Natural killer cell (primary cell): ENCODE measurements at regions not wholly inside any gene's neighbourhood (a gene's known extent, or its start where the extent isn't known, plus 50 kb on each side); places are given as distances from the start of the nearest gene placed in this dataset.

Source experiments
- ATAC-seq, 3 donors: fragments of 150-1000 bp in 2 of 3; fragments of 200-7000 bp in 1 of 3; cut with Tn5 transposase; 1 replicate in 1 of 3; 2 replicates in 2 of 3; pipeline ENCODE4 v1.10.0; 2021; ENCODE audit warnings: mild to moderate bottlenecking in 2 of 3, moderate library complexity in 2 of 3
- DNase-seq, 2 donors: peaks; one replicate each; pipeline versions ENCODE4 v3.0.0 to v3.0.0-alpha.2; 2013 to 2021; ENCODE audit warnings: mixed read lengths in 1 of 2
- H3K27ac ChIP-seq: one replicate; pipeline ENCODE4 v1.5.1; 2013; ENCODE audit warnings: mild to moderate bottlenecking, low read length
- H3K27me3 ChIP-seq: one replicate; pipeline ENCODE4 v1.6.1; 2013; ENCODE audit warnings: low read length; ENCODE audit not compliant: control insufficient read depth, insufficient read depth
- H3K36me3 ChIP-seq: one replicate; pipeline ENCODE4 v1.6.1; 2013; ENCODE audit warnings: low read length; ENCODE audit not compliant: control insufficient read depth, insufficient read depth
- H3K4me1 ChIP-seq: one replicate; pipeline ENCODE4 v1.6.1; 2013; ENCODE audit warnings: low read length; ENCODE audit not compliant: control insufficient read depth, insufficient read depth
- H3K4me3 ChIP-seq: one replicate; pipeline ENCODE4 v1.5.1; 2013; ENCODE audit warnings: low read length
- H3K9me3 ChIP-seq: one replicate; pipeline ENCODE4 v1.6.1; 2013; ENCODE audit warnings: low read length; ENCODE audit not compliant: control insufficient read depth, insufficient read depth
- H3K27ac Mint-ChIP-seq, 2 donors: one replicate each; pipeline ENCODE4 v1.8.0; 2022; ENCODE audit warnings: mild to moderate bottlenecking in 2 of 2, mixed read lengths in 2 of 2, moderate library complexity in 1 of 2
- H3K27me3 Mint-ChIP-seq, 2 donors: one replicate each; pipeline ENCODE4 v1.8.0; 2022; ENCODE audit warnings: low read depth in 2 of 2, mixed read lengths in 2 of 2
- H3K36me3 Mint-ChIP-seq: one replicate; pipeline ENCODE4 v1.8.0; 2022; ENCODE audit warnings: mixed read lengths
- H3K4me1 Mint-ChIP-seq, 2 donors: one replicate each; pipeline ENCODE4 v1.8.0; 2022; ENCODE audit warnings: mixed read lengths in 2 of 2
- H3K4me3 Mint-ChIP-seq: one replicate; pipeline ENCODE4 v1.8.0; 2022; ENCODE audit warnings: mild to moderate bottlenecking, moderate library complexity, mixed read lengths
- H3K9me3 Mint-ChIP-seq, 2 donors: one replicate each; pipeline ENCODE4 v1.8.0; 2022; ENCODE audit warnings: mixed read lengths in 2 of 2
- WGBS: methylation state at CpG from one replicate; pipeline ENCODE4 v1.1.7; 2013; ENCODE audit warnings: missing lambda C conversion rate; ENCODE audit not compliant: insufficient coverage; 5-methylcytosine and 5-hydroxymethylcytosine counted together
- intact Hi-C: fragments of 100-400 bp; cut with micrococcal nuclease; formaldehyde crosslinking; loops from one replicate; pipeline ENCODE4 v1.14.2; 2022
- TF ChIP-seq, protein P1 (sequence below): fragments of 200-600 bp; IDR thresholded peaks from one replicate; pipeline ENCODE4 v1.8.0; 2022; ENCODE audit warnings: antibody characterized with exemption

DNA sequence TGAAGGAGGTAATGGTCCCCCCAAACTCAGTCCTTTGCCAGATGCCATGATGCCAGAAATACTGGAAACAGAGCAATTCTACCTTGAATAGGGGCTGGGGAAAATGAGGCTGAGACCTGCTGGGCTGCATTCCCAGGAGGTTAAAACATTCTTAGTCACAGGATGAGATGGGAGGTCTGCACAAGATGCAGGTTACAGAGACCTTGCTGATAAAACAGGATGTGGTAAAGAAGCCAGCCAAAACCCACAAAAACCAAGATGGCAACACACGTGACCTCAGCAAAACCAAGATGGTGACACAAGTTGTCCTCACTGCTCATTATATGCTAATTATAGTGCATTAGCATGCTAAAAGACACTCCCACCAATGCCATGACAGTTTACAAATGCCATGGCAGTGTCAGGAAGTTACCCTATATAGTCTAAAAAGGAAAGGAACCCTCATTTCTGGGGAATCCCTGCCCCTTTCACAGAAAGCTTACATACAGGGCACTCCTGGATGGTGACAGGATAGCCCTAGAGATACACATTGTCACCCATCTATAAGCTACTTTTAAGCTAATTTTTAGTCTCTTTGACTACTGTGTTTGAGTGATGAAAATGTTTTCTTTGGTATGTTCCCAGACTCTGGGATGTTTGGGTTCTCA, 979.7 kb downstream of the TBC1D32 start:
- WGBS: 14% methylated on average over 1 of the region's 1 CpG

DNA sequence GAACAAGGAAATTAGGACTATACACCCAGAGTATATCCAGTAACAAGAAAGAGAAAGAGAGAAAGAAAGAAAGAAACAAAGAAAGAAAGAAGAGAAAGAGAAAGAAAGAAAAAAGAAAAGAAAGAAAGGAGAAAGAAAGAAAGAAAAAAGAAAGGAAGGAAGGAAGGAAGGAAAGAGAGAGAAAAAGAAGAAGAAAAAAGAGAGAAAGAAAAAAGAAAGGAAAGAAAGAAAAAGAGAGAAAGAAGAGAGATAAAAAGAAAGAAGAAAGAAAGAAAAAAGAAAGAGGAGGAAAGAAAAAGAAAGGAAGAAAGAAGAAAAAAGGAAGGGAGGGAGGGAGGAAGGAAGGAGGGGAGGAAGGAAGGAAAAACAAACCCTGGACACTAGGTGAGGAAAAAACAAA, 981.8 kb downstream of the TBC1D32 start:
- intact Hi-C loops: no loop called here
- Histone ChIP-seq H3K36me3 (no peaks in the 10 kb centered on the region), H3K4me3 (no peak overlapping the region), H3K9me3 (no peaks in the 10 kb centered on the region), H3K27me3 (no peaks in the 10 kb centered on the region), H3K4me1 (no peaks in the 10 kb centered on the region), H3K27ac (no peak overlapping the region)
- peaks cover 7 to 12% of the 10 kb centered on the region in 2 donors for H3K9me3 Mint-ChIP-seq
- no peaks in the 10 kb centered on the region for H3K27me3 Mint-ChIP-seq
- TF ChIP-seq, protein P1, sequence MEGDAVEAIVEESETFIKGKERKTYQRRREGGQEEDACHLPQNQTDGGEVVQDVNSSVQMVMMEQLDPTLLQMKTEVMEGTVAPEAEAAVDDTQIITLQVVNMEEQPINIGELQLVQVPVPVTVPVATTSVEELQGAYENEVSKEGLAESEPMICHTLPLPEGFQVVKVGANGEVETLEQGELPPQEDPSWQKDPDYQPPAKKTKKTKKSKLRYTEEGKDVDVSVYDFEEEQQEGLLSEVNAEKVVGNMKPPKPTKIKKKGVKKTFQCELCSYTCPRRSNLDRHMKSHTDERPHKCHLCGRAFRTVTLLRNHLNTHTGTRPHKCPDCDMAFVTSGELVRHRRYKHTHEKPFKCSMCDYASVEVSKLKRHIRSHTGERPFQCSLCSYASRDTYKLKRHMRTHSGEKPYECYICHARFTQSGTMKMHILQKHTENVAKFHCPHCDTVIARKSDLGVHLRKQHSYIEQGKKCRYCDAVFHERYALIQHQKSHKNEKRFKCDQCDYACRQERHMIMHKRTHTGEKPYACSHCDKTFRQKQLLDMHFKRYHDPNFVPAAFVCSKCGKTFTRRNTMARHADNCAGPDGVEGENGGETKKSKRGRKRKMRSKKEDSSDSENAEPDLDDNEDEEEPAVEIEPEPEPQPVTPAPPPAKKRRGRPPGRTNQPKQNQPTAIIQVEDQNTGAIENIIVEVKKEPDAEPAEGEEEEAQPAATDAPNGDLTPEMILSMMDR: no peak
- no peaks in the 10 kb centered on the region for H3K36me3 Mint-ChIP-seq
- no peak overlapping the region for H3K27ac Mint-ChIP-seq
- H3K4me1 Mint-ChIP-seq: no peaks in the 10 kb centered on the region
- DNase-seq (no peak), ATAC-seq (no peak)
- no peak overlapping the region for H3K4me3 Mint-ChIP-seq

More for the DNA sequence above, 979.7 kb downstream of the TBC1D32 start:
- no peak for ATAC-seq
- DNase-seq: no peak
- H3K9me3 Mint-ChIP-seq: peaks cover 12 to 14% of the 10 kb centered on the region in 2 donors
- peaks cover 7% of the 10 kb centered on the region for H3K36me3 Mint-ChIP-seq
- H3K27me3 ChIP-seq: no peaks in the 10 kb centered on the region
- H3K27ac ChIP-seq: no peak overlapping the region
- TF ChIP-seq, protein P1: no peak
- no peaks in the 10 kb centered on the region for H3K27me3 Mint-ChIP-seq
- H3K4me1 ChIP-seq: no peaks in the 10 kb centered on the region
- no peaks in the 10 kb centered on the region for H3K4me1 Mint-ChIP-seq
- no peak overlapping the region for H3K27ac Mint-ChIP-seq
- H3K4me3 Mint-ChIP-seq: no peak overlapping the region
- intact Hi-C loops: no loop called here
- H3K36me3 ChIP-seq: no peaks in the 10 kb centered on the region
- H3K9me3 ChIP-seq: peaks cover 10% of the 10 kb centered on the region
- no peak overlapping the region for H3K4me3 ChIP-seq

DNA sequence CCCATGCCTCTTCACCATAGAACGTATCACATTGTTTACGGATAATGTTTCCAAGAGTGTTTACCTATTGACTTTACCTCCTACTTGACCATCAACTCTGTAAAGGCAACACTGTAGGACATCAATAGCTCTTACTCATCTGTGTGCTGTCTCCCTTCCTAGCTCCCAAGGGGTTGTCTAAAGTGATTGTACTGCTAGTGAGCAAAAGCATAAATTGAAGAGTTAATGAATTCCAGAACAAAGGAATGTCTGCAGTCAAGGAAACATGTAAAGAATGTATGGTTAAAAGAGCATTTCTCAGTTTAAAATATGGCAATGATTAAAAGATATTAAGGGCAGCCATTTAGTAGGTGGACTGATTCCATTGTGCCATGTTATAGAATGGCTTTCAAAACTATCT, 985.4 kb downstream of the TBC1D32 start:
- Mint-ChIP-seq H3K4me3 (no peak overlapping the region), H3K36me3 (no peaks in the 10 kb centered on the region), H3K4me1 (no peaks in the 10 kb centered on the region), H3K27ac (no peak overlapping the region), H3K9me3 (peaks cover 9 to 15% of the 10 kb centered on the region in 2 donors), H3K27me3 (no peaks in the 10 kb centered on the region)
- intact Hi-C loops: no loop called here
- no peak for DNase-seq
- Histone ChIP-seq H3K36me3 (no peaks in the 10 kb centered on the region), H3K27me3 (no peaks in the 10 kb centered on the region), H3K4me3 (no peak overlapping the region), H3K4me1 (no peaks in the 10 kb centered on the region), H3K27ac (no peak overlapping the region), H3K9me3 (no peaks in the 10 kb centered on the region)
- ATAC-seq: no peak
- TF ChIP-seq, protein P1: no peak
- WGBS: 97% methylated on average over 2 of the region's 2 CpGs

DNA sequence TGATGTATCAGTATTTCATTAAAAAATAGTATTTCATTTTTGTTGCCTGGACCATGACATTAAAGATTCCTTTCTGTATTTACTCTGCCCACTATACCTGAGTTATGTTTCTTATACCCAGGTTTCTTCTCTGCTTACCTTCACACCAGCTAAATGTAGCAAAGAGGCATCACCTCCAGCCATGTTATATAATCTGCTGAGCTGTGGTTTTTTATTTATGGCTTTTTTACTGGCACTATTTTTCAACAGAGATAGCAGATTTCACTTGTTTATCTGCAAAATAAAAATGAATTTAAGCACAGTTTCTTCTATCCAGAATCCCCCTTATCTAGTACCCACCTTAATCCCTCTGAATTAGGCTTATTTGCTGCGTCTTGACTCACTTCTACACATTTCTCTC, 979.0 kb upstream of the MAN1A1 start:
- ATAC-seq (no peak), DNase-seq (no peak)
- Mint-ChIP-seq H3K4me3 (no peak overlapping the region), H3K27ac (no peak overlapping the region), H3K36me3 (no peaks in the 10 kb centered on the region), H3K9me3 (peaks cover 5 to 8% of the 10 kb centered on the region in 2 donors), H3K4me1 (no peaks in the 10 kb centered on the region), H3K27me3 (no peaks in the 10 kb centered on the region)
- TF ChIP-seq, protein P1: no peak
- Histone ChIP-seq H3K4me3 (no peak overlapping the region), H3K9me3 (no peaks in the 10 kb centered on the region), H3K4me1 (no peaks in the 10 kb centered on the region), H3K27me3 (no peaks in the 10 kb centered on the region), H3K36me3 (no peaks in the 10 kb centered on the region), H3K27ac (no peak overlapping the region)
- intact Hi-C loops: no loop called here
- no CpG with 5 or more reads among the region's 1 CpG for WGBS
